IMR-90 (cell line): ENCODE measurements at regions not wholly inside any gene's neighbourhood (a gene's known extent, or its start where the extent isn't known, plus 50 kb on each side); places are given as distances from the start of the nearest gene placed in this dataset.
"Not testable (repeated sequence)": the region's sequence is repeated elsewhere in the genome, so short reads cannot be mapped to it uniquely, and the experiment has no call there.

Experiments
- ATAC-seq: fragments of 200-7000 bp; cut with Tn5 transposase; 2 replicates; pipeline ENCODE4 v1.9.1; 2020; ENCODE audit warnings: low read depth, mild to moderate bottlenecking, moderate library complexity
- BruUV-seq: library from RNA; stranded (reverse); fragments of 400-500 nt; replicated peaks from 2 replicates; lab custom pipeline; 2021; lab: Mats Ljungman, UMichigan
- CTCF ChIA-PET: fragments of 300-600 bp; formaldehyde crosslinking; extraction: SDS; loops from one replicate; lab custom pipeline; 2021; ENCODE audit warnings: antibody characterized with exemption; lab: Yijun Ruan, JAX
- POLR2A ChIA-PET: fragments of 300-600 bp; sonication (Branson Sonifier 250); formaldehyde crosslinking; loops from one replicate; lab custom pipeline; 2022; ENCODE audit warnings: antibody characterized with exemption; ENCODE audit not compliant: unreplicated experiment; lab: Charles Lee
- DNase-seq: peaks from one replicate; pipeline ENCODE4 v3.0.0; 2013
- H2AFZ ChIP-seq: replicated peaks from 2 replicates; pipeline ENCODE3; 2013; ENCODE audit warnings: low read length, mild to moderate bottlenecking; ENCODE audit not compliant: poor library complexity
- H2AK5ac ChIP-seq: 2 replicates; pipeline ENCODE4 v1.6.1; 2013; ENCODE audit warnings: low read depth, low read length, inconsistent platforms
- H2AK9ac ChIP-seq: replicated peaks from 2 replicates; pipeline ENCODE3; 2013; ENCODE audit warnings: mild to moderate bottlenecking, low read depth, low read length, moderate library complexity; ENCODE audit not compliant: poor library complexity
- H2BK120ac ChIP-seq: 2 replicates; pipeline ENCODE4 v1.6.1; 2013; ENCODE audit warnings: low read depth, low read length, inconsistent platforms
- H2BK15ac ChIP-seq: 3 replicates; pipeline ENCODE4 v1.6.1; 2013; ENCODE audit warnings: low read depth, low read length, inconsistent platforms
- H2BK20ac ChIP-seq: 2 replicates; pipeline ENCODE4 v1.6.1; 2013; ENCODE audit warnings: low read depth, mild to moderate bottlenecking, inconsistent platforms, low read length, moderate library complexity
- H2BK5ac ChIP-seq: 2 replicates; pipeline ENCODE4 v1.6.1; 2013; ENCODE audit warnings: mild to moderate bottlenecking, low read depth, low read length, inconsistent platforms; ENCODE audit not compliant: poor library complexity, severe bottlenecking
- H3K14ac ChIP-seq: replicated peaks from 2 replicates; pipeline ENCODE4 v1.6.1; 2013; ENCODE audit warnings: low read depth, low read length, inconsistent platforms
- H3K18ac ChIP-seq: 2 replicates; pipeline ENCODE4 v1.6.1; 2013; ENCODE audit warnings: low read depth, low read length, control low read depth
- H3K23ac ChIP-seq: 2 replicates; pipeline ENCODE4 v1.6.1; 2013; ENCODE audit warnings: low read depth, low read length, inconsistent platforms
- H3K27ac ChIP-seq: 2 replicates; pipeline ENCODE4 v1.5.1; 2013; ENCODE audit warnings: mild to moderate bottlenecking, control low read depth, low read length; ENCODE audit not compliant: insufficient read depth
- H3K27me3 ChIP-seq: 2 replicates; pipeline ENCODE4 v1.6.1; 2013; ENCODE audit warnings: low read length; ENCODE audit not compliant: control insufficient read depth, insufficient read depth
- H3K36me3 ChIP-seq: 2 replicates; pipeline ENCODE4 v1.6.1; 2013; ENCODE audit warnings: low read length, mixed read lengths; ENCODE audit not compliant: control insufficient read depth, insufficient read depth
- H3K4ac ChIP-seq: 2 replicates; pipeline ENCODE4 v1.6.1; 2013; ENCODE audit warnings: low read depth, low read length, inconsistent platforms
- H3K4me1 ChIP-seq: 2 replicates; pipeline ENCODE4 v1.6.1; 2013; ENCODE audit warnings: low read length, mixed read lengths; ENCODE audit not compliant: control insufficient read depth, insufficient read depth
- H3K4me2 ChIP-seq: 2 replicates; pipeline ENCODE4 v1.6.1; 2013; ENCODE audit warnings: low read depth, mild to moderate bottlenecking, control low read depth, low read length, moderate library complexity
- H3K4me3 ChIP-seq: 2 replicates; pipeline ENCODE4 v1.5.1; 2013; ENCODE audit warnings: low read depth, mild to moderate bottlenecking, control low read depth, low read length, moderate library complexity; ENCODE audit not compliant: insufficient read depth
- H3K56ac ChIP-seq: 2 replicates; pipeline ENCODE4 v1.6.1; 2013; ENCODE audit warnings: low read length, inconsistent platforms; ENCODE audit not compliant: insufficient read depth; ENCODE audit errors: extremely low read depth
- H3K79me1 ChIP-seq, 2 experiments: 2 replicates each; pipeline ENCODE4 v1.6.1; 2013; ENCODE audit warnings: low read length in 2 of 2, inconsistent platforms in 1 of 2, low read depth in 1 of 2
- H3K9ac ChIP-seq: 2 replicates; pipeline ENCODE4 v1.6.1; 2013; ENCODE audit warnings: low read depth, low read length, control low read depth
- H3K9me1 ChIP-seq: 2 replicates; pipeline ENCODE4 v1.6.1; 2013; ENCODE audit warnings: low read length, inconsistent platforms; ENCODE audit not compliant: insufficient read depth
- H3K9me3 ChIP-seq: 2 replicates; pipeline ENCODE4 v1.6.1; 2013; ENCODE audit warnings: low read length; ENCODE audit not compliant: control insufficient read depth, insufficient read depth
- H4K20me1 ChIP-seq: 2 replicates; pipeline ENCODE4 v1.6.1; 2013; ENCODE audit warnings: low read length, inconsistent platforms; ENCODE audit not compliant: insufficient read depth
- H4K5ac ChIP-seq: 2 replicates; pipeline ENCODE4 v1.6.1; 2013; ENCODE audit warnings: mild to moderate bottlenecking, low read depth, low read length, control low read depth
- H4K8ac ChIP-seq, 2 experiments: 2 replicates each; pipeline ENCODE4 v1.6.1; 2013; ENCODE audit warnings: low read depth in 2 of 2, low read length in 2 of 2, control low read depth in 1 of 2, inconsistent platforms in 1 of 2
- H4K91ac ChIP-seq: 2 replicates; pipeline ENCODE4 v1.6.1; 2013; ENCODE audit warnings: low read depth, low read length, inconsistent platforms; ENCODE audit not compliant: insufficient read depth
- BHLHE40 ChIP-seq: fragments of 150-350 bp; IDR thresholded peaks from 2 replicates; pipeline ENCODE4 v1.6.1; 2016; ENCODE audit warnings: mild to moderate bottlenecking, low read depth, low read length
- CEBPB ChIP-seq: IDR thresholded peaks from 2 replicates; pipeline ENCODE4 v1.6.1; 2012; ENCODE audit warnings: low read depth, low read length, improper control_type of control experiment
- CHD1 ChIP-seq: IDR thresholded peaks from 2 replicates; pipeline ENCODE4 v1.6.1; 2012; ENCODE audit warnings: low read depth, low read length, improper control_type of control experiment
- RCOR1 ChIP-seq: IDR thresholded peaks from 2 replicates; pipeline ENCODE4 v1.6.1; 2012; ENCODE audit warnings: mild to moderate bottlenecking, low read length, improper control_type of control experiment; ENCODE audit not compliant: insufficient replicate concordance
- RFX5 ChIP-seq: IDR thresholded peaks from 2 replicates; pipeline ENCODE4 v1.8.0; 2012; ENCODE audit warnings: low read depth, mild to moderate bottlenecking, low read length, moderate library complexity
- SMC3 ChIP-seq: fragments of 150-350 bp; IDR thresholded peaks from 2 replicates; pipeline ENCODE4 v1.6.1; 2016; ENCODE audit warnings: low read depth, mild to moderate bottlenecking, antibody characterized with exemption, low read length, moderate library complexity
- WGBS, 2 experiments: methylation state at CpG; one replicate each; pipeline versions ENCODE4 v1.1.5 to v1.1.7; 2013; ENCODE audit warnings: missing lambda C conversion rate in 2 of 2; ENCODE audit not compliant: insufficient read length in 1 of 2; ENCODE audit errors: extremely low coverage in 2 of 2; 5-methylcytosine and 5-hydroxymethylcytosine counted together
- dilution Hi-C: fragments of 300-500 bp; cut with HindIII; formaldehyde crosslinking; loops from one replicate; pipeline ENCODE4 v1.14.3; 2018; ENCODE audit warnings: low sequenced_read_pairs; ENCODE audit not compliant: unreplicated experiment
- in situ Hi-C: fragments of 300-500 bp; cut with MboI; formaldehyde crosslinking; loops from 3 replicates; pipeline ENCODE4 v1.14.3; 2019; ENCODE audit warnings: low sequenced_read_pairs, inconsistent platforms, mixed read lengths
- intact Hi-C: fragments of 100-400 bp; cut with micrococcal nuclease; formaldehyde crosslinking; loops from 2 replicates; pipeline ENCODE4 v1.10.0; 2022
- TF ChIP-seq, protein P1 (sequence below): conservative IDR thresholded peaks from 2 replicates; pipeline ENCODE4 v1.5.1; 2012; ENCODE audit warnings: mild to moderate bottlenecking, low read depth, low read length, improper control_type of control experiment
- TF ChIP-seq, protein P2 (sequence below): fragments of 150-350 bp; IDR thresholded peaks from 2 replicates; pipeline ENCODE4 v1.6.1; 2017; ENCODE audit warnings: mild to moderate bottlenecking, antibody characterized with exemption, low read length, low read depth

DNA sequence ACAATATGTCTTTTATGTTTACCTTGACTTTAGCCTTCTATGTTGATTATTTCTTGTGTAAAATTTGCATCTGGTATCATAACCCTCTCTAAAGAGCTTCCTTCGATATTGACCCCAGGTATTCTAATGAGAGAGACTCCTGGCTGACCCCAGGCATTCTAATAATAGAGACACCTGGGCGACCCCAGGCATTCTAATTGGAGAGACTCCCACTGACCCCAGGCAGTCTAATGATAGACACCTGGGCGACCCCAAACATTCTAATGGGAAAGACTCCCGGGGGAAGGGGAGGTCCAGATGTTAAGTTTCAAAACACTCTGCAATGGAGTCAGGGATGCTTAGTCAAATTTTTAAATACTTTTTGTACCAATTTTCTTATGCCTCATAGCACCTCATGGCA, 726.4 kb downstream of the COL12A1 start:
- H3K56ac ChIP-seq: no peak overlapping the region
- POLR2A ChIA-PET: no interaction called here
- CTCF ChIA-PET: no interaction called here

DNA sequence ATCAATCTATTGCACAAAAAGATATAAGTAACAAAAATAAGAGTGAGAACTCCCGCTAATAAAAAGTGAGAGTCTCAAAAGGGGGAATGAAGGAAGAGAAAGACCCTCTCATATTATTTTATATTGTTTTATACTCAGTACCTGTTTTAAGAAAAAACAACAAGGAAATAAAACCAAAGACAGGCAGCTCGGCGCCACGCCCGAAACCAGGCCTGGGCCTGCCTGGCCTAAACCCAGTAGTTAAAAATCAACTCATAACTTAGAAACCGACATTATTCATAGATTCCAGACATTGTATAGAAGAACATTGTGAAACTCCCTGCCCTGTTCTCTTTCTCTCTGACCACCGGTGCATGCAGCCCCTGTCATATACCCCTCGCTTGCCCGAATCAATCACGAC, 731.8 kb downstream of the COL12A1 start:
- H4K5ac ChIP-seq, H3K4ac ChIP-seq, ATAC-seq, H2BK20ac ChIP-seq, in situ Hi-C loops, H3K36me3 ChIP-seq, H4K20me1 ChIP-seq, H3K9ac ChIP-seq, H3K23ac ChIP-seq, H2BK15ac ChIP-seq, H4K91ac ChIP-seq, H3K79me1 ChIP-seq, BruUV-seq, H3K9me1 ChIP-seq, H3K4me2 ChIP-seq, H3K9me3 ChIP-seq, H3K18ac ChIP-seq, H4K8ac ChIP-seq, H2BK5ac ChIP-seq, H3K27me3 ChIP-seq, intact Hi-C loops, CTCF ChIA-PET, H3K56ac ChIP-seq, H2AK9ac ChIP-seq, H3K4me1 ChIP-seq, H3K4me3 ChIP-seq, H3K27ac ChIP-seq, H2AFZ ChIP-seq, DNase-seq, dilution Hi-C loops, H3K14ac ChIP-seq, H2AK5ac ChIP-seq, H2BK120ac ChIP-seq, POLR2A ChIA-PET: not testable (repeated sequence)
- WGBS, 2 experiments: 90% methylated on average over 2 of the region's 10 CpGs; no CpG with 5 or more reads in 1 of the 2 experiments

More for the DNA sequence above, 726.4 kb downstream of the COL12A1 start:
- Histone ChIP-seq H4K91ac (no peak overlapping the region), H4K20me1 (no peaks in the 10 kb centered on the region), H3K9me3 (no peaks in the 10 kb centered on the region), H3K18ac (no peak overlapping the region), H3K4me3 (no peak overlapping the region), H2BK15ac (no peak overlapping the region), H3K4me2 (no peak overlapping the region), H4K5ac (no peak overlapping the region), H3K14ac (no peak overlapping the region), H3K23ac (no peak overlapping the region), H2BK120ac (no peak overlapping the region), H3K9me1 (no peaks in the 10 kb centered on the region), H4K8ac (no peak overlapping the region), H3K79me1 (no peaks in the 10 kb centered on the region), H2BK5ac (no peak overlapping the region), H2AK9ac (no peak overlapping the region), H3K4ac (no peak overlapping the region), H3K27ac (no peak overlapping the region), H2AK5ac (no peak overlapping the region), H2AFZ (no peak overlapping the region), H2BK20ac (no peak overlapping the region), H3K27me3 (no peaks in the 10 kb centered on the region), H3K4me1 (peaks cover 5% of the 10 kb centered on the region), H3K9ac (no peak overlapping the region), H3K36me3 (no peaks in the 10 kb centered on the region)
- DNase-seq: no peak
- no peak for TF ChIP-seq BHLHE40
- no peak for TF ChIP-seq RCOR1
- TF ChIP-seq CEBPB: no peak
- TF ChIP-seq, protein P1, sequence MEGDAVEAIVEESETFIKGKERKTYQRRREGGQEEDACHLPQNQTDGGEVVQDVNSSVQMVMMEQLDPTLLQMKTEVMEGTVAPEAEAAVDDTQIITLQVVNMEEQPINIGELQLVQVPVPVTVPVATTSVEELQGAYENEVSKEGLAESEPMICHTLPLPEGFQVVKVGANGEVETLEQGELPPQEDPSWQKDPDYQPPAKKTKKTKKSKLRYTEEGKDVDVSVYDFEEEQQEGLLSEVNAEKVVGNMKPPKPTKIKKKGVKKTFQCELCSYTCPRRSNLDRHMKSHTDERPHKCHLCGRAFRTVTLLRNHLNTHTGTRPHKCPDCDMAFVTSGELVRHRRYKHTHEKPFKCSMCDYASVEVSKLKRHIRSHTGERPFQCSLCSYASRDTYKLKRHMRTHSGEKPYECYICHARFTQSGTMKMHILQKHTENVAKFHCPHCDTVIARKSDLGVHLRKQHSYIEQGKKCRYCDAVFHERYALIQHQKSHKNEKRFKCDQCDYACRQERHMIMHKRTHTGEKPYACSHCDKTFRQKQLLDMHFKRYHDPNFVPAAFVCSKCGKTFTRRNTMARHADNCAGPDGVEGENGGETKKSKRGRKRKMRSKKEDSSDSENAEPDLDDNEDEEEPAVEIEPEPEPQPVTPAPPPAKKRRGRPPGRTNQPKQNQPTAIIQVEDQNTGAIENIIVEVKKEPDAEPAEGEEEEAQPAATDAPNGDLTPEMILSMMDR: no peak
- no peak for TF ChIP-seq RFX5
- TF ChIP-seq, protein P2, sequence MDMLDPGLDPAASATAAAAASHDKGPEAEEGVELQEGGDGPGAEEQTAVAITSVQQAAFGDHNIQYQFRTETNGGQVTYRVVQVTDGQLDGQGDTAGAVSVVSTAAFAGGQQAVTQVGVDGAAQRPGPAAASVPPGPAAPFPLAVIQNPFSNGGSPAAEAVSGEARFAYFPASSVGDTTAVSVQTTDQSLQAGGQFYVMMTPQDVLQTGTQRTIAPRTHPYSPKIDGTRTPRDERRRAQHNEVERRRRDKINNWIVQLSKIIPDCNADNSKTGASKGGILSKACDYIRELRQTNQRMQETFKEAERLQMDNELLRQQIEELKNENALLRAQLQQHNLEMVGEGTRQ: no peak
- no peak for TF ChIP-seq CHD1
- no peak for TF ChIP-seq SMC3
- BruUV-seq: no TSS peak
- ATAC-seq: no peak
- dilution Hi-C loops (no loop called here), intact Hi-C loops (no loop called here), in situ Hi-C loops (no loop called here)
- no CpG with 5 or more reads among the region's 4 CpGs for WGBS, 2 experiments
